GM23248 (cell line): ENCODE measurements at regions not wholly inside any gene's neighbourhood (a gene's known extent, or its start where the extent isn't known, plus 50 kb on each side); places are given as distances from the start of the nearest gene placed in this dataset.

ENCODE experiments used
- EZH2 ChIP-seq: fragments of 200-600 bp; sonication (generic); IDR thresholded peaks from 2 replicates; pipeline ENCODE4 v1.6.1; 2018; ENCODE audit warnings: antibody characterized with exemption, mild to moderate bottlenecking; ENCODE audit not compliant: insufficient read depth, poor library complexity, severe bottlenecking
- EZH2phosphoT487 ChIP-seq: fragments of 200-600 bp; sonication (generic); IDR thresholded peaks from 2 replicates; pipeline ENCODE4 v1.6.1; 2018; ENCODE audit warnings: antibody characterized with exemption, moderate library complexity, mild to moderate bottlenecking, low read depth; ENCODE audit not compliant: insufficient read depth

GRCh38 chr4:100728861-100729260, 211.0 kb upstream of the EMCN start:
- TF ChIP-seq EZH2 = no peak
- TF ChIP-seq EZH2phosphoT487 = no peak
